ENCODE measurements at regions not wholly inside any gene's neighbourhood (a gene's known extent, or its start where the extent isn't known, plus 50 kb on each side); places are given as distances from the start of the nearest gene placed in this dataset.
A peak's percentile ranks its signal among the peaks of the same experiment; 100 is the strongest.

DNA sequence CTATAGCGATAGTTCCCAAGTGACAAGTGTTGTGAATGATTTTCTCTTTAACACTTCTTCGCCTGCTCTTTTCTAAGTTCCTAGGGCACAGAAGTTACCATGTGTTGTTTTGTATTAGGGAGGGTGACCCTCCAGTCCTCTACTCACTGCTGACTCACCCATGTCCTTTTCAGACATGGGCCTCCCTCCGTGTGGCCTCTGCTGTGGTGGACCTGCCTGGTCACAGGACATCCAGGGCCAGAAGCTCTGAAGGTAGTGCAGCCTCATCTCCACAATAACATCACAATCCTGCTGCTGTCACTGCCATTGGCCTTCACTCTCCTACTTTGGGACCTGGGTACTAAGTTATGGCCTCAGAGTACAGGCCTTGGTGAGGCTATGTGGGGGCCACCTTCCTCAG is 87.1 kb upstream of the TNFAIP3 start:
- no peak for DNase-seq (ENCODE audit: low read depth)

DNA sequence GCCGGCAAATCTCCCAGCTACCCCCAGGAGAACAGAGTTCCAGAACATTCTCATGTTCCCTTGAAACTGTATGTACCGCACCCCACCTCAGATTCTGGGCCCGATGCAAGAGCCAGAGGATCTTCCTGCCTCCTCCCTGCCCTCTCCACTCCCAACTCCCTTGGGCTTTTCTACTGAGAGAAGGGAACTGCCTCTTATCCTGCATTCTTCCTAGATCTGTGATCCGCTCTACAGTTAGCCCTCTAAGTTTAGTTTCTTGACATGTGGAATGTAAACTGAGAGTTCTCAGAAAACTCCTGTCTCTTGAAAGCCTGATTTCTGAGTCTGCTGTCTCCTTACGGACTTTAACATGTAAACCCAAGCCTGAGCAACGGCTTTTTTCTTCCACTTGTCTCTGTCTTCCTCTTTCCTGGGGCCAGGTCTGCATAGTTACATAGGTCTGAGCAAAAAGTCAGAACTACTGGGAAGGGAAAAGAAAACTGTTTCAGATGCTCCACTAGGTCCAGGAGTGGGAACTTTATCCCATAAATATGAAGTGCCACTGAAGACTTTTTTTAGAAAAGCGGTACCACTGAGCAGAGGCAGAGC is 86.5 kb upstream of the TNFAIP3 start:
- DNase-seq (ENCODE audit: low read depth) = no peak

DNA sequence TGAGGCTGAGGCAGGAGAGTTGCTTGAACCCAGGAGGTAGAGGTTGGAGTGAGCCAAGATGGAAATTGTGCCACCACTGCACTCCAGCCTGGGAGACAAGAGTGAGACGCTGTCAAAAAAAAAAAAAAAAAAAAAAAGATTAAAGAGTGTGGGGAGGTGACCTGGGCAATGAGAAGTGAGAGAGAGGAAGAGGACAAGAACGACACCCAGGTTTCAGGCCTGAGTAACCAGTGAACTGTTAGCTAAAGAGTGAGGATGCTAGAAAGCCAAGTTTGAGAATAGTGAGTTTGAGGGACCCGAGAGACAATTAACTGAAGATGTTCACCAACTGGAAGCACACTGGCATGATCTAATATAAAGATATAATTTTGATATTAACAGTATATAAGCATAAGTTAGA is 85.4 kb upstream of the TNFAIP3 start:
- DNase-seq (ENCODE audit: low read depth) = no peak

DNA sequence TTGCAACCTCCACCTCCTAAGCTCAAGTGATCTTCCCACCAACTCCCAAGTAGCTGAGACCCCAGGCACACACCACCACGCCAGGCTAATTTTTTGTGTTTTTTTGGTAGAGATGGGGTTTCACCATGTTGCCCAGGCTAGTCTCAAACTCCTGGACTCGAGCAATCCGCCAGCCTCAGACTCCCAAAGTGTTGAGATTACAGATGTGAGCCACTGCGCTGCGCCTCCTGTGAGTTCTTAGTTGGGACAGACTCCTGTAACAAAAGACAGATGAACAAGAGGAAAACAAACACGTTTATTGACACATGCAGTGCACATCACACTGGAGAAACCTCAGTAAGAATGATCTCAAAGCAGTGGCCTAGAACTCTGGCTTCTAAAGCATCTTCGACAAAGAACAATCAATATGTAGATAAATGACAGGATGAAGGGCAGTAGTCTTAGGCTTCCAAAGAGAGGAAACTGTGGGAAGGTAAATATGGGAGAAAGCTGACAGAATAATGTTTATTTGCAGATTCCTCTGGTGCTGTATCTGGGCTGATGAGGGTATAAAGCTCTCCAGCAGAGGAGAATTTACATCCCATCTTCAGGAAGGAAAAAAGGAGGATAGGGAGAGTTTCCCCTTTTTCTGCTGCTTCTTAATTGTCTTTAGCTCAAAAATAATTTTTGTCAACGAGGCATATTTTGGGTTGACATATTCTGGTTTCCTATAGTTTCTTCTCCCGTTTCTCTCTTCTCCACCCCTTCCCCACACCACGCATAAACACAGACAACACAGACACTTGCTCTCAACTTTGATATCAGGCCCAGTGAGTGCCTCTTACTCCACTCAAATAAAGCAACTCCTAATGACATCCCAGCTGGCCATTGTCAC is 84.7 kb upstream of the TNFAIP3 start:
- no peak for DNase-seq (ENCODE audit: low read depth)

DNA sequence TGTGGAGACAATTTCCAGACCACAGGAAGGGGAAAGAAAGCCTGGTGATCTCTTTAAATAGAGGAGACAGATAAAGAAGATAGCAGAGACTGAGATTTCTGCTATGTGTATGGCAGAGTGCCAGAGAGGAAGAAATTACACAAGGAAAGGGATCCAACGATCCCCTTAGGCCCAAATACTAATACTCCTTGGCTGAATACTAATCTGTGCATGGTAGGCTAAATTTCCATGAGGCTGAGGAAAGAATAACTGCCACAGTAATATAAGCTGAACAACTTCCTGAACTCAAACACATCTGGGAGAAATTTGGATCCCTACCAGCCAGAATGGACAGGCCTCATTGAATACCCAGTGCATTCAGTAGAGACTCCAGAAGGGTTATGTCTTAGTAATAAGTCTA is 83.3 kb upstream of the TNFAIP3 start:
- peak; percentile 26 for DNase-seq (ENCODE audit: low read depth)

DNA sequence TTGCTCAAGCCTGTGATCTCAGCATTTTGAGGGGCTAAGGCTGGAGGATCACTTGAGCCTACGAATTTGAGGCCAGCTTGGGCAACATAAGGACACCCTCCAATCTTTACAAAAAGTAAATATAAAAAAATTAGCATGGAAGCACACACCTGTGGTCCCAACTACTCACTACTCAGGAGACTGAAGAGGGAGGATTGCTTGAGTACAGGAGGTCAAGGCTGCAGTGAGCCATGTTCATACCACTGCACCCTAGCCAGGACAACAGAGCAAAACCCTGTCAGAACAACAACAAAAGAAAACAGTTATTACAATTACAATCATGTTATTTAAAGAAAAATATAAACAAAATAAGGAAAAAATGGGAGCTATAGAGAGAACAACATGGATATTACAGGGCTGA is 82.5 kb upstream of the TNFAIP3 start:
- no peak for DNase-seq (ENCODE audit: low read depth)

DNA sequence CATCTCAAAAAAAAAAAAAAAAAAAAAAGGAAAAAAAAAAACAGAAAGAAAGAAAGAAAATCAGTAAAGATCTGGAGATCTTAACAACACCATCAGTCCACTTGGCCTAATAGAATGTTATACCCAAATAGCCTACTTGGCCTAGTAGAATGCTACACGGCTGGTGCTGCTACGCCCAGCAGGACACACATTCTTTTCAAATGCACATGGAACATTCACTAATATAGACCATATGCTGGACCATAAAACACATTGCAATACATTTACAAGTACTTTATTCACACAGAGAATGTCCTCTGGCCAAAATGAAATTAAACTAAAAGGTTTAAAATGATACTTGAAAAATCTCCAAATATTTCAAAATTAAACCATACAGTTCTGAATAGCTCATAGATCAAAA is 80.0 kb upstream of the TNFAIP3 start:
- DNase-seq (ENCODE audit: low read depth) = no peak

DNA sequence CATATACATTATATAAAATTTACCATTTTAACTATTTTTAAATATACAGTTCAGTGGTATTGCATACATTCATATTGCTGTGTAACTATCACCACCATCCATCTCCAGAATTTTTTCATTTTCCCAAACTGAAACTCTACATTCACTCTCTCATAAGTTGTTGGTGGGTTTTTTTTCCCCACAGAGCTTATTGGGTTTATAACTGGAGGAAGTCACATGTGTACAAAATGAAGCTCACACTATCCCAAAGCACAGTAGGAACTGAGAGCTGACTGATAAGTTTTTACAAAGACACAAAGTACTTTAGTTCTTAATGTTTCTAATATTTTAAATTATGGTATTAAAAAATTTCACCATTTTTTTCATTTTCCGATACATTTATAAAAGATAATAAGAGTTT is 78.8 kb upstream of the TNFAIP3 start:
- DNase-seq (ENCODE audit: low read depth) = no peak

DNA sequence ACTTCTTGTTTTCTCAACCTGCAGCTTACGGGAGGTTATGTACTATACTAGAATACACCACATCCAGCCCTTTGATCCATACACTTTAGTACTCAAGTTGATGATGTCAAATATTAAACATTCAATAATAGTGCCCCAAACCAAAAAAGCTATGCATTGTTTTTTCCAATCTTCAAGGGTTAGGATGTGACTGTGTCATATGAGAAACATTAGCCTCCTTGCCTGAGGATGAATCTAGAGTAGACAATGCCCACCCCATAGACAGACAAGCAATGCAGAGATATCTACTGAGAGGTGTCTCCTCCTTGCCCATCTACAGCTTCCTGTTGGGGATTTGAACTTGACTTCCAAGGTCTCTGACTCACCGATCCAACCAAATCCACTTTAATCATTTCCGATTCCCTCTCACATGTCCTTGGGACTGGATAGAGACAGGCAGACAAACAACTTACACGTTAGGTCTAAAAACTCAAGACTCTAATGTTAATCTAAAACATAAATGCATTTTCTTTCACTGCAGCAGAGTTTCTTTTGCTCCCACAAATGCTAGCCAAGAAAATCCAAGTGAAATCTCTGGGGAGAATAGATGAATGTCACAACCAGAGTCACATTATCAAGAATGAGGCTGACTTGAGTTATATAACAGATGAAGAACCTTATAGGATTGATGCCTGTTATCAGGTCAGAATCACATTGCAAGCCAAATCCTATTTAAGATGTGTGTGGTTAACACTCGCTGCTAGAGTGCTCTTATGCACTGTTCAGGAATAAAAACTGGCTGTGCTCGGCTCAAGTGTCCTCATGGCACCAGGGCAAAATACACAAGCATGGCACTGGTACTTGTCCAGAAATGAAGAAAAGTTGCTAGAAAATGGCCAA is 75.5 kb upstream of the TNFAIP3 start:
- DNase-seq (ENCODE audit: low read depth) = peak; percentile 34

DNA sequence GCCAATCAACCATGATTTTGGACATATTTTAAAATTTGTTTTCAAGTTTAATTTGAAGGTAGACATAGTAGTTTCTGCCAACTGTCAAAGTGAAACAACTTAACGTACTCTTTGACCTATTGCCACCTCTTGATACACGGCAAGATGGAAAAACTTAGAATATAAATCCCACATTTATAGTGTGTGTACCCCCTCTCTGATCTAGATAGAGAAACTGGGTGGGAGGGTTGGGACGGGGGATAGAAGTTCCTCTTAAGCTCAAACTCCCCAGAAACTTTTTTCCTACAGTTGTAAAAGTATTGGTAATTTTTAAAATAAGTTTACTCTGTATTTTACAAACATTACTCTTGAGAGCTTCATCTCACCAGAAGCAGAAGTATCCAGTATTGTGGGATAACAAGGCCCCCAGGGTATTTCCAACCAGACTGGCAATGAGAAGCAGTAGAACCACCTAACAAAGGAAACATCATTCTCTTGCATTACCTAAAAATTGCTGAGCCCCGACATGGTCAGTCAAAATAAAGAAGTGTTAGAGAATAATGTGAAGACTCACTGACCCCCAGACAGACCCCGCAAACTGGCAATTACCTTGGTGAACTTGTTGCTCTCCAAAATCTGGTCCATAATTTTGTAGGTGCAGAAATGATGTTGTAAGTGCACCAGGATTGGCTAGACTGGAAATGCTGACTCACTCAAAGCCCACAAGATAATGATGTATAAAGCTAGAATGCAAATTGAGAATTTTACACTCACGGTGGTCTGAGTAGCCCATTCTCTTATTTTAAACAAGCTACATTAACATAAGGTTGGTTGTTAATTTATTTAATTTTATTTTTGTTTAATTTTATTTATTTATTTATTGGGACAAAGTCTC is 74.7 kb upstream of the TNFAIP3 start:
- DNase-seq (ENCODE audit: low read depth) = no peak

DNA sequence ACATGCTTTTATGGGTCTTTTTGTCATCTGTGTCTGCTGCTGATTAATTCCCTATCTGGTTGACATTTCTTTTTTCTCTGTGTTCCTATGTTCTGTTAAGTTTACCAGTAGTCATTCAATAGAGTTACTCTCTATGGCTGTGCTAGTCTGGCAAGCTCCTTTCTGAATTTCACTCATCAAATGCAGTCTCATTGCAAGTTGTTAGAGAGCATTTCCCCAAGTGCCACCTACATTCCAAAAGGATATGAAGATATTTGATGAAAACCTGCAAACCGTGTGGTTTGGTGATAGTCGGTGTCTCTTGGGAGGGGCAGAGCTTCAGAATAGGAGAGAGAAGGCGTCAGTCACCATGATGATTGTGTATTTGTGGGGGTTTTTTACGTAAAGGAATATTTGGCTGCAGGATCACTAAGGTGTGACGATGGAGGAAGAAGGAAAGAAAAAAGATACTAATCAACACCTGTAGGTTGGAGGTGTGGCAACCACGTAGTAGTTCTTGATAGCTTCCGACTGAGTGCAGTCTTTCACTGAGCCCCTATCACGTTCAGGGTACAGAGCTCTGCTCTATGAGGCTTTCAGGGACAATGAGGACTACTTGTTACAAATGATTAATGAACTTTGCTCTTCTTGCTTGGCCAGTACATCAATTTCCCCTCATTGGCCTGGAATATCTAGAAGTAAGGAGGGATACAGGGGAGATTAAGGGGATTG is 73.1 kb upstream of the TNFAIP3 start:
- DNase-seq (ENCODE audit: low read depth) = no peak

DNA sequence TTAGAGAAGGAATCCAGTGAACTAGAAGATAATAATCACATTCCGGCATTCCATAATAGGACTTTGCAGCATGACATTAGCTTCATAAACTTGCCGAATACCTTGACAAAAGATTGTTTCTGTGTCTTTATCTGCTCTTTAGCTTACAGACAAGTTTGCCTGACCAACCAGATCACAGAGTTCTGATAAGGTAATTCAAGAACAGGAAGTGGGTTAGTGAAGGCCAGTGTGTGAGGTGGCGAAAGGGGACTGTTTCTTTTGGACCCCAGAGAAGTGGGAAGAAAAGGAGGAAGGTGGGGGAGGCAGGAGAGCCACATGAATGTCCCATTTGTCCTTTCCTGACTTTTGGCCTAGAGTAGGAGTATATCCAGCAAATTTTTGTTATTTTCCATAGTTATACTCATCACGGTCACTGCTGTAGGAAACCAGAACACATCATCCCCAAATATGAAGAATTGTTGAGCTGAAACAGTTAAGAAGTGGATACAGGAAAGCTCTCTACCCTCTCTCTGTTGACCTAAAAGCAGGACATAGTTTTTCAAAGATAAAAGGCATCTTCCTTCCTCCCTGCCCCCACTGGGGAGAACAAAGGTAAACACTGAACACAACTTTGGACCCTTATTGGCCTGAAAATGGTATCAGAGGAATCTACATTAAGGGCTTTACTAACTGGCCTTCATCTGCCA is 72.4 kb upstream of the TNFAIP3 start:
- DNase-seq (ENCODE audit: low read depth) = no peak

DNA sequence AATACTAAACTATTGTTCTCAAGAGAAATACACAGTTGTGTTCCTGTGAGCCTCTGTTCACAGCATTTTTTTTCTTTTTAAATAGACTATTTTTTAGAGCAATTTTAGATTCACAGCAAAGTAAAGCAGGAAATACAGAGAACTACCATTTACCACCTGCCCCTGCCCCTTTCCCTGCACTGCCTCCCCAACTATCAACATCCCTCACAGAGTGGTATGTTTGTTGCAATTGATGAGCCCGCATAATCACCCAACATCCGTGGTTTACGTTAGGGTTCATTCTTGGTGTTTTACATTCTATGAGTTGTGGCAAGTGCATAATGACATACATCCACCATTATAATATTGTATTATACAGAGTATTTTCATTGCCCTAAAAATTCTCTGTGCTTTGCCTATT is 71.6 kb upstream of the TNFAIP3 start:
- no peak for DNase-seq (ENCODE audit: low read depth)

DNA sequence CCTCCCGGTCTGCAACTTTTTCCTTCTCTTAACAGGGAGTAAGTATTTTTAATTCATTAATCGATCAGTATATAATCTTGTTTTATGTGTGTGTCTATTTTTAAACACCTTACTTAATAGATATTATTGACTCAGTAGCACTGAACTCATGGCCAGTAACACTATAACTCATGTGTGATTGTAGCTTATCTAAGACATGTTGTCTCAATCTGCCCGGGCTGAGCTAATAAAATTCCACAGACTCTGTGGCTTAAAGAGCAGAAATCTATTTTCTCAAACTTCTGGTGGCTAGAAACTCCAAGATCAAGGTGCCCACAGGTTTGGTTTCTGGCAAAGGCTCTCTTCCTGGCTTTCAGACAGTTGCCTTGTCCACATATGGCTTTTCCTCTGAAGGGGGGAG is 68.8 kb upstream of the TNFAIP3 start:
- DNase-seq (ENCODE audit: low read depth) = no peak

DNA sequence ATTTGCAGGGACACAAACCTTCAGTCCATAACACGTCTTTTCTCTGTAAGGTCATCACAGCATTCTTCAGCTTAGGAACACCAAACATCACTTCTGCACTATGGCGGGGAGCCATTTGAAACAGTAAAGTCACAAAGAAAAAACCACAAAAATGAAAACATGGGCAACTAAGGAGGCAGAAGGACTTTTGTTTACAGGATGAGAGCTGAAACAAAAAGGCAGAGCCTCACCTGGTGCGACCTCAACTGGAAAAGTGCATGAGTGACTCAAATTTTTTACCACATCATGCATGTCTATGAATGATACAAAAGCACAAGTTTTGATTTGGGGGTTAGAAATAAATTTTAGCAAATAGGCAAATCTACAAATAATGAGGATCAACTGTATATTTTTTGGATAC is 68.2 kb upstream of the TNFAIP3 start:
- DNase-seq (ENCODE audit: low read depth) = no peak

DNA sequence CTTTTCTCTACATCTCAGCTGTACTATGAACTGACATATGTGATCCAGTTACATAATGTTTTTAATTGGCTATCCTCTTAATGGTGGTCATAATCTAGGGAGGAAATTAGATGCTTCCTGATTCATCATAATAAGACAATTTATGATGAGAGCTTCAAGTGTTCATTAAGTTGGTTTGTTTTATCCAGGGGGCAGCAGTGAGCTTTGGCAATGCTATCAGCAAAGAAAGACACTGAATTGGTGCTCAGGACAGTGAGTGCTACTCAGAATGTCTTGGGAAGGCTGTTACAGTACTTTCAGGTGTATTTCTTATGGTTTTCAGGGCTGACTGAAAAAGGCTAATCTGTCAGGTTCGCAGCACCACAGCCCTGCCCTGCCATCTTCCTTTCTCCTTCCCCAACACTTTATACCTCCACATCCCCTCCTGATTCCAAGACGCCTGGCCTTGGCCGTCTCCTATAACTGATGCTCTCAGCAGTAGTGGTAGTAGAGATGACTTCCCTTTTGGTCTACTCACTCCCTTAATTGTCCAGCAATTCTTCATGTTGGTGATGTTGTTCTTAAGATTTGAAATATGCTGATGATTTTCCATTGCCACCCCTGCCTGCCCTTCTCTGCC is 67.0 kb upstream of the TNFAIP3 start:
- DNase-seq (ENCODE audit: low read depth) = peak; percentile 71

DNA sequence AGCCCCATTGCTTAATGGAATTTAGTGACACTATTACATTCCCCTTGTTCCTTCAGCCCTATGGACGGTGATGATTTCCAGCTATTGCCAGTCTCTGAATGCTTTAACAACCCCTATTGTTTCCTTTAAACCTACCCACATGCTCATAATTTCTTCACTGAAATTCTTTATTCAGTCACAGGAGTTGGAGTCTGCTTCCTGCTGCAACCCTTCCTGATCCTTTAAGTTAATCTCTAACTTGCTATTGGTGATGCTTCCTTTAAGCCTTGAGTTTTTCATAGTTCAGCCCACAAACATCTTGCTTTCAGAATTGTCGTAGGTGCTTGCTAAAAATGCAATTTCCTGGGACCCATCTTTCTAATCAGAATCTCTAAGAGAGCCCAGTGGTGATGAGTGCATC is 66.3 kb upstream of the TNFAIP3 start:
- DNase-seq (ENCODE audit: low read depth) = no peak

DNA sequence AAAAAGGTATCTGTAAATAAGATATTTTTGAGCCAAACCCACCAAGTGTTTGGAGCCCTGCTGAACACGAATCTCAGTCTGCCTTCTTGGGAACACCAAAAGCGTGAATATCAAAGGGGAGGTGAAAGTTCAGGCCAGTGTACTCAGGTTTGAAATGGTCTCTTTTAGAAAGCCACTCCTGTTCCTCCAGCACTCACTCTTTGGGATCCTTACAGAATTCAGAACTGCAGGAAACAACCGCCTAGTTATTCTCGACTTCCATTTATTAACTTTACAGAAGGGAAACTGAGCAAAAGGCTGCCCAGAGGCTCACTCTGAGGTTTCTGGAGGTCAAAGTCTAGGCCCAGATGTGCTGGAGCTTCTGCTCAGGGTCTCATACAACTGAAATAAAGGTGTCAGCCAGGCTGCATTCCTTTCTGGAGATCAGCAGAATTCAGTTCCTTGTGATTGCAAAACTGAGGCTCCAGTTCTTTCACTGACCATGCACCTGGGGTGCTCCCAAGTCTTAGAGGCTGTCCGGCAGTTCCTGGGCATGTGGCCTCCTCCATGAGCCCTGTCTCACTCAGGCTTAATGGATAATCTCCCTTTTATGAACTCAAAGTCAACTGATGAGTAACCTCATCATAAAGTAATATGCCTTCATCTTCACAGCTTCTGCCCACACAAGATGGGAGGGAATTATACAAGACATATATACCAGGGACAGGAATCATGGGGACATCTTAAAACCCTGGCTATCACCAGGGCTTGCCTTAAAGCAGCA is 65.5 kb upstream of the TNFAIP3 start:
- no peak for DNase-seq (ENCODE audit: low read depth)
